ENCODE measurements at regions not wholly inside any gene's neighbourhood (a gene's known extent, or its start where the extent isn't known, plus 50 kb on each side); places are given as distances from the start of the nearest gene placed in this dataset.

DNA sequence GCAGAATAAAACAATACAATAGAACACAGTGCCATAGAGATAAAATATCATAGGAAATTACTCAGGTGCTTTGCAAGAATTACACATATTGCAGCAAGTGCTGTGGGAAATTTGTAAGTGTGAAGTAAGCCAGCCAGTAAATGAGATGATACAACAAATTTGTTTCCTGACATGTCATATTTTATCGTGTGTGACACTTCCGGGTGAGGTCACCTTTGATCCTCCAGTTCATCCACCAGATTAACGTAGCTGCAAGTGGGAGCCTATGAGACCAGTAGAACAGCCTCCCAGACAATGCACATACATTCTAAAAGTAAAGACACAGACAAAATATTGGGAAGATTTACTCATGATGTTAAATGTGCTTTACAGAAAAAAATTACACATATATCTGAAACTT is 72.2 kb downstream of the PRDM9 start:
- DNase-seq, result peak; percentile 8

DNA sequence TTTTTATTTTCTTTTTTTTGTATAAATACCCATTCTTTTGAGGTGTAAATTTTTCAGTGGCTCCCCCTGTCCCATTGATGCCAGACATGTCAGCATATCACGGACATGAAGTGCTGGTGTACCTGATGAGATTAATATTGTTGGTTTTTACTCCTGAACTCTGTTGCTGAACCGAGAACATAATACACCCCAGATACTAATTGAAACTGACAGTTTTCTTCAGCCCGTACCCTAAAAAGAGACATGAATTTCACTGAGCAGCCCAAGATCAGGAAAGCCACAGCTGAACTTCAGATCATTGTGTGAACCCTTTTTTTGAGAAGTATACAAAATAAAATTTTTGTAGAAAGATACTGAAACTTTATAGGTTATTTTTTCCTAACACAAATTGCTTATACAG is 75.7 kb downstream of the PRDM9 start:
- DNase-seq, result peak; percentile 67

DNA sequence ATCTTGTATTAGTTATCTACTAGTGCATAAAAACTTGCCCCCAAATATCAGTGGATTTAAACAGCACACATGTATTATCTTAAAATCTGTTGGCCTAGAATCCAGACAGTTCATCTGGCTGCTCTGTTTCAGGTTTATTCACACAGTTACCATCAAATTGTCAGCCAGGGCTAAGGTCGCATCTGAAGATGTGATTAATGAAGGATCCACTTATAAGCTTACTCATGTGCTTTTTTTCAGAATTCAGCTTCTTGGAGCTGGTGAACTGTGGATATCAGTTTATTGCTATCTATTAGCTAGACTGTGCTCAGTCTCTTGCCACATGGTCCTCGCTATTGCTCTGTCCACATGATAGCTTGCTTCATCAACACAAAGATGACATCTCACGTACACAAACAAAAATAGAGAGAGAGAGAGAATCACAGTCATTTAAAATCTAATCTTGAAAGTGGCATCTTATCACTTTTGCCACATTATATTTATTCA is 81.5 kb downstream of the PRDM9 start:
- DNase-seq, result no peak

DNA sequence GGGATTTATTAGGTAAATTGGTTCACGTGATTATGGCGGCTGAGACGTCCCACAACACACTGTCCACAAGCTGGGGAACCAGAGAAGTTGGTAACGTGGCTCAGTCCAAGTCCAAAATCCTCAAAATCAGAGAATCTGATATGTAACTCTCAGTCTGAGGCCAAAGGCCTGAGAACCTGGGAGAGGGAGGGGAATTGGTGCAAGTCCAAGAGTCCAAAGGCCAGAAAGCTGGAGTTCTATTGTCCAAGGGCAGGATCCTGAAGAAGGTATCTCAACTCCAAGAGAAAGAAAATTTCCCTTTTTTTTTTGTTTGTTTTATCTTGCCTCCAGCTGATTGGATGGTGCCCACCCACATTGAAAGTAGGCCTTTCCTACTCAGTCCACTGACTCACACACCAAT is 83.8 kb downstream of the PRDM9 start:
- DNase-seq, result no peak

DNA sequence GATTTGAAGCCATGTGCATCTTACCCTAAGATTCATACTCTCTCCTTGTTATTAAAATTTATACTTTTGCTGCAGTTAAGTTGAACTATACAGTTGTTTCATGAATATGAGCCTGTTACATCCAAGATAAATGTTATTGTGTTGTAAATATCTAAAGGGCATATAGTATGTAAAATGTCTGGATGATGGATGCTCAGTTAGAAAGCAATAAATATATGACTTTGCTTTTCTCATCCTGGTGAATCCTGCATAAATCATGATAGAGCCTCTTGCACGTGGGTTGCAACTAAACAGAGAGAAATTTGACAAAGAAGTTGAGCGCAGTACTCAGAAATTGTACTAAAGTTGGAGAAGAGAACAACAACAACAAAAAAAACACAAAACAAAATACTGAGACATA is 99.5 kb downstream of the PRDM9 start:
- no peak for DNase-seq

DNA sequence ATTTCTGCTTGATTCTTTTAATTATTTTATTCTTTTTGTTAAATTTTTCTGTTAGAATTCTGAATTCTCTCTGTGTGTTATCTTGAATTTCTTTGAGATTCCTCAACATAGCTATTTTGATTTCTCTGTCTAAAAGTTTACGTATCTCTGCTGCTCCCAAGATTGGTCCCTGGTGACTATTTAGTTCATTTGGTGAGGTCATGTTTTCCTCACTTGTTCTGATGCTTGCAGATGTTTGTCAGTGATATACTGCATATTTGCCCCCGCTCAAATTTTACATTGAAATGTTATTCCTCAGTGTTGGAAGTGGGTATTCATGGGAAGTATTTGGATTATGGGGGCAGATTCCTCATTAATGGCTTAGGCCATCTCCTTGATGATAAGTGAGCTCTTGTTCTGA is 105.3 kb downstream of the PRDM9 start:
- DNase-seq, result no peak

DNA sequence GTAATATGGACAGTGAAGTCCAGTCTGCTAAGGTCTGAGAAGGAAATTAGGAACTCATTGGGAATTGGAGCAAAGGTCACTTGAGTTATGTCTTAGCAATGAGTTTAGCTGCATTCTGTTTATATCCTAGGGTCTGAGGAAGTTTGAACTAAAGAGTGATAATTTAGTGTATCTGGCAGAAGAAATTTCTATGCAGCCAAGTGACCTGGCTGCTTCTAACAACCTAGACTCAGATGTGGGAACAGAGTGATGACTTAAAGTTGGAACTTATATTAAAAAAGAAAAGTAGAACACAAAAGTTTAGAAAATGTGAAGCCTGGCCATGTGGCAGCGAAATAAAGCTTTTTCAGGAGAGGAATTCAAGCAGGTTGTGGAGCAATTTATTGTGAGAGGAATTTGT is 106.2 kb downstream of the PRDM9 start:
- no peak for DNase-seq

DNA sequence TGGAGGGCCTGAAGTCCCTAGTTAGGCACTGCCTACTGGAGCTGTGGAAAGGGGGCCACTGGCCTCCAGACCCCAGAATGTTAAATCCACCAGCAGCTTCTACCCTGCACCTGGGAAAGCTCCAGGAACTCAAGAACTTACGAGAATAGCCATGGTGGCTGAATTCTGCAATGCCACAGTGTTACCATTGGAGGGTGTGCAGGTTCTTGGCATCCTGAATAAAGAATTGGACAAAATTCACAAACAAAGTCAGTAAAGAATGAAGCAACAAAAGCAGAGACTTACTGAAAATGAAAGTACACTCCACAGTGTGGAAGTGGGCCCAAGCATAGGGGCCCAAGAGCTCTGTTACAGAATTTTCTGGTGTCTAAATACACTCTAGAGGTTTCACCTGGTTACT is 107.0 kb downstream of the PRDM9 start:
- no peak for DNase-seq

DNA sequence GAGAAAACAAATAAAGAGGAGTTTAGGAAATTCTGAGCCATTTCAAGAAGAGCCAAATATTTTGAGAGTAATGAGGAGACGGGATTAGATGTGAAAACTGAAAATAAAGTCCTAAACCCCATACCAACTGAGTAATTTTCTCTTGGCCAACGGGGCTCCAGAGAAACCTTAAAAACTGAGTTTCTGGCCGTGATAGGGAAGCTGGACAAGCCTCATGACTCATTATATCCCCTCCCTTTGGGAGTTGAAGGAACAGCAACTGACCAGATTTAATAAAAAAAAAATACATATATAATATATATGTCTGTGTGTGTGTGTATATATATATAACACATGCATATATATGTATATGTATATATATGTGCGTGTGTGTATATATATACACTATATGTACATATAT is 119.6 kb downstream of the PRDM9 start:
- DNase-seq, result no peak

DNA sequence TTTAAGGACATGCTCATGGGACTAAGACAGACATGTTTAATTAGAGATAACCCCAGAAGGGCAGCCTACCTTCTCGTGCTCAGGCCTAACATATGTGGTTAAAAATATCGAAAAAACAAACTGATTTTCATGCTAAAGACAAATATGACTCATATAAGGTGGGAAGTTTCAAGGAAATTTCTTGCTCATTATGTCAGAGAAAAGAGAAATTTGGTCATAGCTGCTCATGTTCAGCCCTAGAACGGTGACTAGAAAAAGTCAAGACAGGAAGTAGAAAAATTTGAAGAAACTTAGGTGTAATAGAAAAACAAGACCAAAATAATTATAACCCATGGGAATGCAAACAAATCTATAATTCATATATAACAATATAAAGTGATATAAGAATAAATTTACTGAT is 120.6 kb downstream of the PRDM9 start:
- DNase-seq, result no peak

DNA sequence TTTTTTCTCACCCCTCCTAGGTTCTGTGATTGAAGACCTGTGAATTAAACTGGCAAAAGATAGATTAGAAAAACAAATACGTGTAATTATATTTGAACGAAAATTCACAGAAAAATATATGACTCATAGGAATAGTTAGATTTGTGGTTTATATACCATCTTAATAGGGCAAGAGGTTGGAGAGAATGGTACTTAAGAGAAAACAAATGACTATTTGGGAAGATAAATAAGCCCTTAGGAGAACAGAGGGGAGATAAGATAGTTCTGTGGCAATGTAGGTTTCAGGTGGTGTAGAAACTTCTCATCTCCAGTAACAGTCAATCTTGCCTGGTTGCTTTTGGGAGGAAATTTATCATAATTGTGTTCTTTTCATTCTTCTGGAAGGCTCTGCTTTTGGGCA is 122.0 kb downstream of the PRDM9 start:
- no peak for DNase-seq

DNA sequence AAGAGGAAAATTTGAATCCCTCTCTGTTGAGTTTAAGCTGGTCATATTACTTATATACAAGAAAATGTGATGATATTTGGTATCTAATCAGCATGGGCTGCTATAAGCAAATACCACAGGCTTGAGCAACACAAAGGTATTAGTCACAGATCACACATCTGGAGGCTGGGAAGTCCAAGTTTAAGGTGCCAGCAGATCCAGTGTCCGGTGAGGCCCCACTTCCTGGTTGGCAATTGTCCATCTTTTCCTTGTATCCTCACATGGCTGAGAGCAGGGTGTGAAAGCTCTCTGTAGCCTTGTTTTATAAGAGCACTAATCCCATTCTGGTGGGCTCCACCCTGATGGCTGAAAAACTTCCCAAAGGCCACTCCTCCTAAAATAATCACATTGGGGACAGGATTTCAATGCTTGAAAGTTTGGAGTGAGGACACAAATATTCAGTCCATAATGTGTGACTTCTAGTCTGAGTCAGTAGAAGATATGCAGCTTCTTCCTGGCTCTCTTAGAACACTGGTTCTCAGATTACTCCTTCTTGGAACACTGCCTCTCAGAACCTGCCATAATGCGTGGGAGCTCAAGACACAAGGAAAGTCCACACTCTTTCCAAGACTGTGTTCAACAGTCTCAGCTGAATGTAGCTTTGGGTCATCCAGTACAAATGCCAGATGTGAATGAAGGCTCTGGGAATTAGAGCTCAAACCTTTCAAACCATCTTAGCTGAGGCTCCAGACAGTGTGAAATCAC is 124.1 kb downstream of the PRDM9 start:
- DNase-seq, result no peak

DNA sequence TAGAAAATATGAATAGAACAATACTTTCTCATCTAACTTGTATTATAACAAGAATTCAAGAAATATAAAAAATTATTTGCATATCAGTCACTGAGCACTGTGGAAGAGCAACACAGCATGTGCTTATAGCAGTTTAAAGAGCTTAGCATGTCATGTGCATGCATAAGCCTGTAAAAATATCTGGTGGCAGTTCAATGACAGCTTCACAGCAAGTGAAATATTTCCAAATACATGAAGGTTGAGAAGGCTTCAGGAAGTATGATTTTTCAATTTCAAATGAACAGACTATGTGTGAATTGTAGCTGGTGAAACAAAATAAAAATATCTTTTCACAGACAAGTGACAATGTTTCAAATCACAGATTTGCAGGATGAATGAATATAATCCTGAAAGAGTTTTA is 128.5 kb downstream of the PRDM9 start:
- no peak for DNase-seq

DNA sequence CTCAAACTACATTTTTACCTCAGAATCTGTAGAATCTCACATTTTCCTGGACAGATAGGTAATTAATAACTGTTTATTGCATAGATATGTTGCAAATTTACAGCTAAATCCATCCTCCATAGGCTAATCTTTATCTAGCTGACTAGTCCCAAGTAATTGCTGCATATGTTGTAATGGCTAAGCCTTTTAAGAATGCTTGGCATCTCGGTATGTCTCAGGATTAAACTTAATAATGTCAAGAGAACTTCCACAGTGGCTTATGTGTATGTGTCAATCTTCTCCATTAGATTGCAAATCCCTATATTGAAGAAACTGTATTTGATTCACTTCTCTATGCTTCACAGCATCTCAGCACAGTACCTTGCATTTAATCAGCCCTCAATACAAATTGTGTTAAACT is 131.9 kb downstream of the PRDM9 start:
- no peak for DNase-seq

DNA sequence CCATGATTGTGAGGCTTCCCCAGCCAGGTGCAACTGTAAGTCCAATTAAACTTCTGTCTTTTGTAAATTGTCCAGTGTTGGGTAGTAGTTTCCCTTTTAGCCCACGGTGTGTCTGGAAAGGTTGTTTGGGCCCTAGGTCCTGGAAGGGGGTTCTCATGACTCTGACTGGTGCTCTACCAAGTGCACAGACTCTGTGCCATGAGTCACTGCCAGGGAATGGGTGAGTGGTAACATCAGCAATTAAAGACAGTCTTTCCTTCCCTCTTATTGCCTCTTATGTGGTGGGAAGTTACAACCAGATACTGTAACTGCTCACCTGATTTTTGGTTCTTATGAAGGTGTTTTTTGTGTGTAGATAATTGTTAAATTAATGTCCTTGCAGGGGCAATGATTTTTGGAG is 141.2 kb downstream of the PRDM9 start:
- no peak for DNase-seq

DNA sequence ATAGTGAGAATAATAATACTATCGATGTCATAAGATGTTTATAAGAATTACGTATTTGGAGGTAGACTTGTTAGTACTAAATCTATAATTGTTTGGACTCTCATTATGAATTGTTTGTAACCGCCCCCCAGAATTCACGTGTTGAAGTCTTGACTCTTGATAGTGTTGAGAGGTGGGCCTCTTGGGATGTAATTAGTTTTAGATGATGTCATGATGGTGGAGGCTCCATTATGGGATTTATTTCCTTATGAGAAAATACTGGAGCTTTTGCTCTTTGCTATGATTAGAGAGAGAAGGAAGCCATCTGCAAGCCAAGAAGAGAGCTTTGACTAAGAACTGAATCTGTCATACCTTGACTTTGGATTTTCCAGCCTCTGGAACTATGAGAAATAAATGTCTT is 142.2 kb downstream of the PRDM9 start:
- DNase-seq, result no peak

DNA sequence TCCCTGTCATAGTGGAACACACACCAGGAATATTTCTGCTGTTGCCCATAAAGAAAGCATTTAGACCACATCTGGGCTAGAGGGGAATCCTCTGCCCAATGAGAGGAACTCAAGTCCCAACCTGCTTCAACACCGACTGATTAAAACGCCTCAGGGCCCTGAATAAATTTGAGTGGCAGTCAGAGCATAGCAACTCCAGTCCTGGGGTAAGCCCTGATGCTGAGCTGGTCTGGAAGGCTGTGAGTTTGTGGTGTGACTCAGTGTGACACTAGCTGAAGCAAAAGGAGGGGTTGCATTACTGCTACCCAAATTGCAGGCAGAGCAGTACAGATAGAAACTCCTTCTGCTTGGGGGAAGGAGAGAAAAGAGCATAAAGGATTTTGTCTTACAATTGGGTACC is 148.3 kb downstream of the PRDM9 start:
- DNase-seq, result no peak

DNA sequence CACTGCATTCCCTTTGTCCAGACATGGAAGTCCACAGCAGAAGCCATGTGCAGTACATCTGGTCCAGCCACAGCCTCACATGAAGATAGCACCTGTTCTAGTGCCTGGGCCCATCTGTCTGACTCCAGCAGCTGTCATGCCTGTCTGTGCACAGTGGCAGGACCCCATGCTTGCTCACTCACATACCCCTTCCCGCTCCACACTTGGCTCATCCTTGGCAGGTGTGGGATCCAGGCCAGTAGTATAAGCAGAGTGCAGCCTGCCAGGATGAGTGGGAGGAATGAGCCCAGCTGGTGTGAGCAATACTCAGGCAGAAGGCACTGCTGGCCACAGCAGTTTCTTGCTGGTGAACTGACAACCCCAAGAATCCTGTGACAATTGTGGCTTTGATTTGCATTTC is 168.0 kb downstream of the PRDM9 start:
- no peak for DNase-seq

DNA sequence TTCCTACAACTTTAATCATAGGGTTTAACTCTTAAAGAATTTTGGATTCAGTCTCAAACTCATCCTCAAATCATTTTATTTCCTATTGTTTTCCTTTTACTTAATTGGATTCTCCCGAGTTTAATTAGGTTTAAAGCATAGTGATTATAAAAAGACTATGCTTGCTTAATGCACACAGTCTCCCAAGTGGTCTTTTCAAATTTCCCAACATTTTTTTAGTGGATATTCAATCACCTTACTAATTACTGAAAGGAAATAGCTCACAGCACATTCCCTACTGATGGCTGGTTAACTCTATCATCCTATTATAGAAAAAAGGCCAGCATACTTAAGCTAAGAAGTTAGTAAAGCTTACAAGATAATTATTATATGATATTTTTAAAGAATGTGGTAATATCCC is 170.6 kb downstream of the PRDM9 start:
- no peak for DNase-seq

DNA sequence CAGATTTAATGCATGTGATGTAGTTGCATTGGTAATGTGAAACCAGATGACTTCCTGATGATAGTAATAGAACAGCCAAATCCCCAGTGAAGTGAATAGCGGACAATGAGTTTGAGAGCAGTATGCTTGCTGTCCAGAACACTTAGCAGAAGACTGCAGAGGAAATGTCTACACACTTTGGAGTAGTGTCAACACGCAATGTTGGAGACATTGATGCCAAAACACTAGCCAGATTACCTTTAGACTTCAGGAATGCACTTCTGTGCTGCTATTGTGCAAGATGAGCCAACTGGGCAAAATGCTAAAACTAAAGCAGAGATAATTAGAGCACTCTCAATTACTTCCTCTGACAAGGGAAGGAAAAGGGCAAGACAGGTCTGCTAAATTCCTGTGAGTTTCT is 176.7 kb downstream of the PRDM9 start:
- no peak for DNase-seq

DNA sequence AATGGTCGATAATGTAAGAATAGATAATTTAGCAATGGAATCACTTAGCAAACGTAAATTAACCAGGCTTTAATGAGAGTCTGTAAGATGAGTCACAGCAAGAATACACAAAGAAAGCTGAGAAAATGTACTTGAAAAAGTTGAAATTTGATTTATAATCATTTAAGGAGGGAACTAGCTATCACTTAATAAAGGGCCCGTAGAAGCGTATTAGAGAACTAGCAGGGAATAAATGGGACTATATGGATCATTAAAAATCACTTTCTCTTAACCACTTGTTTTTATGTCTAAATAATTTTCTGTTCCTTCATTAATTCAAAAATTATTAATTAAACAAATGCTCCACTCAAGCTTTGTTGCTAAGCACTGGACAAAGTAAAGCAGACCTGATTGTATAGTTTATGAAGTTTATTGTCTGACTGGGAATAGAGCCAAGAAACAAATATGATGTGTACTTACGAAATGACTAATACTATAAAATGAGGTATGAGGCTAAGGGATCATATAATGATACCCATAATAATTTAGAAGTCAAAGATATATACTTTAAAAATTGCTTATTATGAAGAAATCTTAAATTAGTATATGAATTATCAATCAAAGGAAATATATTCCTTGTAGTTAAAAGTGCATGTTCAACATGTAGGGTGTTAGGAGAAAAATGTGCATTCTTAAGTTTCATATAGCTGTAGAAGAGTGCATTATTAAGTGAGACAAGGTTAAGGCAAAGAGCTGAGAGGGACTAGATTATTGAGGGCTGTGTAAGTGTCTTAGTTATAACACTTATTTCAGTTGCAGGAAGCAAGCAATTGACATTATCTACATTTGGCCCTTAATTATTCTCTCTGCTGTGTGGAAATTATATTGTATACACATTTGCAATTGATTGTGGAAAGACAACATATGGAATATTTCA is 196.8 kb downstream of the PRDM9 start:
- DNase-seq, result no peak

DNA sequence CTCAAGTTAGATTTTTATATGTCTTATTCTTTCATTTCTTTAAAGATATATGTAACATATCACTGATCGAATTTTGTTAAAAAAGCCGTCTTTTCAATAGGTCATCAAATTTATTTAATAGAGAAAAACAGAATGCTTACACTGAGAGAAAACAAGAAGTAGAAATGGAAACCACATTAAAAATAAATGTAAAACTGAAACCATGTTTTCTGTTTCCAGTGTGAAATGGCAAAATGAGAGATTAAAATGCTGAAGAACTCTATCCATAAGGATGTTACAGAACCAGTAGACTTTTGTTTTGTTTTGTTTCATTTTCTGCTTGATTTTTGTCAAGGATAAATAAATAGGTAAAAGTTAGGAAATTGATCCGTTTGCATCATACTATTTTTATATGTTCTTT is 210.1 kb downstream of the PRDM9 start:
- DNase-seq, result no peak

DNA sequence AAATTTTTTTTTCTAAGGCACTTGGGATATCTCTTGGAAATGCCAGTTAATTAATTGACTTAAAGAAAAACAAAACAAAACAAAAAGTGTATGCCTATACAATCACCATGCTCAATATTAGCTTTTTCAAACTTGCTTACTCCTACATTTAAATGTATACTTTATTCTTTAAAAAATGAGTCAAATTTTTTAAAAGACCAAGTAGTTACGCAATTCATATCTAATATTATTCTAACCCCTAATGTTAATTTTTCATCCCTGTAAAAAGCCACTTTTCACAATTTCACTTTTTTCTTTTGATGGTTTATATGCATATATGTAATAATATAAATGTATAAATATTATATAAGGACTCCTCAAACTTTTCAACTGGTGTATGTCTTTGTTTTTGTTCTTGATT is 211.2 kb downstream of the PRDM9 start:
- DNase-seq, result no peak

DNA sequence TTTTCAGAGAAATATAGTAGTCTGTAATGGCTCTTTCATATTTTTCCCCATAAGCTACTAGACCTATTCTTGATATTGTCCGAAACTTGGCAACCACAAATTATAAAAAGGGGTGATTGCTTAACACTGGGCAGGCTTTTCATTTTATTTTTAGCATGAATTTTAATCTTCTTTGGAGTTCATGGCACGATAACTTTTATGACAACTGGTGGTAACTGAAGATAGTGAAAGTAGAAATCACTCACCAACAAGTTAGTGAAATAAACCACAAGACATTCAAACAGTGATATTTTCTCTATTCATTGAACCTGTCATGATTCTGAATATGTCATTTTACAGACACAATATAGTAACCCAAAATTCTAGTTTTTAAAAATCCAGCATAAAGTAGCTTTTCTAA is 213.9 kb downstream of the PRDM9 start:
- DNase-seq, result no peak

Measured in eye (tissue), 1 donor.